ENCODE measurements at regions not wholly inside any gene's neighbourhood (a gene's known extent, or its start where the extent isn't known, plus 50 kb on each side); places are given as distances from the start of the nearest gene placed in this dataset.

- TF ChIP-seq POU2F2 (IDR thresholded peaks at IDR 0.05; ENCODE audit: low read depth, low read length), result no peak
- TF ChIP-seq POLR2AphosphoS5 (IDR thresholded peaks at IDR 0.05; ENCODE audit: low read depth, low read length), result no peak
- TF ChIP-seq POLR2A (IDR thresholded peaks at IDR 0.05; ENCODE audit: low read depth, low read length), result no peak
Observed at GRCh38 chr14:82379291-82379690, 845.6 kb upstream of the SEL1L start.

Data from GM12891 (cell line).